ENCODE measurements at regions not wholly inside any gene's neighbourhood (a gene's known extent, or its start where the extent isn't known, plus 50 kb on each side); places are given as distances from the start of the nearest gene placed in this dataset.

- TF ChIP-seq RBBP5 (IDR thresholded peaks at IDR 0.05; ENCODE audit: borderline replicate concordance, low read depth, low read length) (no peak), EP300 (IDR thresholded peaks at IDR 0.05; ENCODE audit: borderline replicate concordance in 1 of 2, low read depth in 2 of 2, low read length in 2 of 2) (no peak)
These were observed 216.3 kb upstream of the NRP1 start (continued) for GRCh38 chr10:33550811-33551210.

All from H1 (cell line).